IMR-90 (cell line): ENCODE measurements at regions not wholly inside any gene's neighbourhood (a gene's known extent, or its start where the extent isn't known, plus 50 kb on each side); places are given as distances from the start of the nearest gene placed in this dataset.

Source experiments
- ATAC-seq: fragments of 200-7000 bp; cut with Tn5 transposase; 2 replicates; pipeline ENCODE4 v1.9.1; 2020; ENCODE audit warnings: low read depth, mild to moderate bottlenecking, moderate library complexity
- BruUV-seq: library from RNA; stranded (reverse); fragments of 400-500 nt; replicated peaks from 2 replicates; lab custom pipeline; 2021; lab: Mats Ljungman, UMichigan
- CTCF ChIA-PET: fragments of 300-600 bp; formaldehyde crosslinking; extraction: SDS; loops from one replicate; lab custom pipeline; 2021; ENCODE audit warnings: antibody characterized with exemption; lab: Yijun Ruan, JAX
- POLR2A ChIA-PET: fragments of 300-600 bp; sonication (Branson Sonifier 250); formaldehyde crosslinking; loops from one replicate; lab custom pipeline; 2022; ENCODE audit warnings: antibody characterized with exemption; ENCODE audit not compliant: unreplicated experiment; lab: Charles Lee
- DNase-seq: peaks from one replicate; pipeline ENCODE4 v3.0.0; 2013
- H2AFZ ChIP-seq: replicated peaks from 2 replicates; pipeline ENCODE3; 2013; ENCODE audit warnings: low read length, mild to moderate bottlenecking; ENCODE audit not compliant: poor library complexity
- H2AK5ac ChIP-seq: 2 replicates; pipeline ENCODE4 v1.6.1; 2013; ENCODE audit warnings: low read depth, low read length, inconsistent platforms
- H2AK9ac ChIP-seq: replicated peaks from 2 replicates; pipeline ENCODE3; 2013; ENCODE audit warnings: mild to moderate bottlenecking, low read depth, low read length, moderate library complexity; ENCODE audit not compliant: poor library complexity
- H2BK120ac ChIP-seq: 2 replicates; pipeline ENCODE4 v1.6.1; 2013; ENCODE audit warnings: low read depth, low read length, inconsistent platforms
- H2BK15ac ChIP-seq: 3 replicates; pipeline ENCODE4 v1.6.1; 2013; ENCODE audit warnings: low read depth, low read length, inconsistent platforms
- H2BK20ac ChIP-seq: 2 replicates; pipeline ENCODE4 v1.6.1; 2013; ENCODE audit warnings: low read depth, mild to moderate bottlenecking, inconsistent platforms, low read length, moderate library complexity
- H2BK5ac ChIP-seq: 2 replicates; pipeline ENCODE4 v1.6.1; 2013; ENCODE audit warnings: mild to moderate bottlenecking, low read depth, low read length, inconsistent platforms; ENCODE audit not compliant: poor library complexity, severe bottlenecking
- H3K14ac ChIP-seq: replicated peaks from 2 replicates; pipeline ENCODE4 v1.6.1; 2013; ENCODE audit warnings: low read depth, low read length, inconsistent platforms
- H3K18ac ChIP-seq: 2 replicates; pipeline ENCODE4 v1.6.1; 2013; ENCODE audit warnings: low read depth, low read length, control low read depth
- H3K23ac ChIP-seq: 2 replicates; pipeline ENCODE4 v1.6.1; 2013; ENCODE audit warnings: low read depth, low read length, inconsistent platforms
- H3K27ac ChIP-seq: 2 replicates; pipeline ENCODE4 v1.5.1; 2013; ENCODE audit warnings: mild to moderate bottlenecking, control low read depth, low read length; ENCODE audit not compliant: insufficient read depth
- H3K27me3 ChIP-seq: 2 replicates; pipeline ENCODE4 v1.6.1; 2013; ENCODE audit warnings: low read length; ENCODE audit not compliant: control insufficient read depth, insufficient read depth
- H3K36me3 ChIP-seq: 2 replicates; pipeline ENCODE4 v1.6.1; 2013; ENCODE audit warnings: low read length, mixed read lengths; ENCODE audit not compliant: control insufficient read depth, insufficient read depth
- H3K4ac ChIP-seq: 2 replicates; pipeline ENCODE4 v1.6.1; 2013; ENCODE audit warnings: low read depth, low read length, inconsistent platforms
- H3K4me1 ChIP-seq: 2 replicates; pipeline ENCODE4 v1.6.1; 2013; ENCODE audit warnings: low read length, mixed read lengths; ENCODE audit not compliant: control insufficient read depth, insufficient read depth
- H3K4me2 ChIP-seq: 2 replicates; pipeline ENCODE4 v1.6.1; 2013; ENCODE audit warnings: low read depth, mild to moderate bottlenecking, control low read depth, low read length, moderate library complexity
- H3K4me3 ChIP-seq: 2 replicates; pipeline ENCODE4 v1.5.1; 2013; ENCODE audit warnings: low read depth, mild to moderate bottlenecking, control low read depth, low read length, moderate library complexity; ENCODE audit not compliant: insufficient read depth
- H3K56ac ChIP-seq: 2 replicates; pipeline ENCODE4 v1.6.1; 2013; ENCODE audit warnings: low read length, inconsistent platforms; ENCODE audit not compliant: insufficient read depth; ENCODE audit errors: extremely low read depth
- H3K79me1 ChIP-seq, 2 experiments: 2 replicates each; pipeline ENCODE4 v1.6.1; 2013; ENCODE audit warnings: low read length in 2 of 2, inconsistent platforms in 1 of 2, low read depth in 1 of 2
- H3K9ac ChIP-seq: 2 replicates; pipeline ENCODE4 v1.6.1; 2013; ENCODE audit warnings: low read depth, low read length, control low read depth
- H3K9me1 ChIP-seq: 2 replicates; pipeline ENCODE4 v1.6.1; 2013; ENCODE audit warnings: low read length, inconsistent platforms; ENCODE audit not compliant: insufficient read depth
- H3K9me3 ChIP-seq: 2 replicates; pipeline ENCODE4 v1.6.1; 2013; ENCODE audit warnings: low read length; ENCODE audit not compliant: control insufficient read depth, insufficient read depth
- H4K20me1 ChIP-seq: 2 replicates; pipeline ENCODE4 v1.6.1; 2013; ENCODE audit warnings: low read length, inconsistent platforms; ENCODE audit not compliant: insufficient read depth
- H4K5ac ChIP-seq: 2 replicates; pipeline ENCODE4 v1.6.1; 2013; ENCODE audit warnings: mild to moderate bottlenecking, low read depth, low read length, control low read depth
- H4K8ac ChIP-seq, 2 experiments: 2 replicates each; pipeline ENCODE4 v1.6.1; 2013; ENCODE audit warnings: low read depth in 2 of 2, low read length in 2 of 2, control low read depth in 1 of 2, inconsistent platforms in 1 of 2
- H4K91ac ChIP-seq: 2 replicates; pipeline ENCODE4 v1.6.1; 2013; ENCODE audit warnings: low read depth, low read length, inconsistent platforms; ENCODE audit not compliant: insufficient read depth
- FOS ChIP-seq: fragments of 150-350 bp; IDR thresholded peaks from 2 replicates; pipeline ENCODE4 v1.6.1; 2016; ENCODE audit warnings: low read depth, low read length
- MAFK ChIP-seq: IDR thresholded peaks from 2 replicates; pipeline ENCODE4 v1.6.1; 2012; ENCODE audit warnings: low read depth, low read length, improper control_type of control experiment
- MXI1 ChIP-seq: IDR thresholded peaks from 2 replicates; pipeline ENCODE4 v1.6.1; 2012; ENCODE audit warnings: low read depth, mild to moderate bottlenecking, low read length, moderate library complexity, borderline replicate concordance
- NFE2L2 ChIP-seq: fragments of 150-350 bp; IDR thresholded peaks from 2 replicates; pipeline ENCODE4 v1.6.1; 2016; ENCODE audit warnings: low read depth, mild to moderate bottlenecking, low read length
- POLR2A ChIP-seq: IDR thresholded peaks from 2 replicates; pipeline ENCODE4 v1.6.1; 2012; ENCODE audit warnings: mild to moderate bottlenecking, low read depth, low read length
- RCOR1 ChIP-seq: IDR thresholded peaks from 2 replicates; pipeline ENCODE4 v1.6.1; 2012; ENCODE audit warnings: mild to moderate bottlenecking, low read length, improper control_type of control experiment; ENCODE audit not compliant: insufficient replicate concordance
- RFX5 ChIP-seq: IDR thresholded peaks from 2 replicates; pipeline ENCODE4 v1.8.0; 2012; ENCODE audit warnings: low read depth, mild to moderate bottlenecking, low read length, moderate library complexity
- WGBS, 2 experiments: methylation state at CpG; one replicate each; pipeline versions ENCODE4 v1.1.5 to v1.1.7; 2013; ENCODE audit warnings: missing lambda C conversion rate in 2 of 2; ENCODE audit not compliant: insufficient read length in 1 of 2; ENCODE audit errors: extremely low coverage in 2 of 2; 5-methylcytosine and 5-hydroxymethylcytosine counted together
- dilution Hi-C: fragments of 300-500 bp; cut with HindIII; formaldehyde crosslinking; loops from one replicate; pipeline ENCODE4 v1.14.3; 2018; ENCODE audit warnings: low sequenced_read_pairs; ENCODE audit not compliant: unreplicated experiment
- in situ Hi-C: fragments of 300-500 bp; cut with MboI; formaldehyde crosslinking; loops from 3 replicates; pipeline ENCODE4 v1.14.3; 2019; ENCODE audit warnings: low sequenced_read_pairs, inconsistent platforms, mixed read lengths
- intact Hi-C: fragments of 100-400 bp; cut with micrococcal nuclease; formaldehyde crosslinking; loops from 2 replicates; pipeline ENCODE4 v1.10.0; 2022
- TF ChIP-seq, protein P1 (sequence below): fragments of 150-350 bp; IDR thresholded peaks from 2 replicates; pipeline ENCODE4 v1.6.1; 2016; ENCODE audit warnings: low read depth, mild to moderate bottlenecking, low read length, moderate library complexity, borderline replicate concordance
- TF ChIP-seq, protein P2 (sequence below): conservative IDR thresholded peaks from 2 replicates; pipeline ENCODE4 v1.5.1; 2012; ENCODE audit warnings: mild to moderate bottlenecking, low read depth, low read length, improper control_type of control experiment

DNA sequence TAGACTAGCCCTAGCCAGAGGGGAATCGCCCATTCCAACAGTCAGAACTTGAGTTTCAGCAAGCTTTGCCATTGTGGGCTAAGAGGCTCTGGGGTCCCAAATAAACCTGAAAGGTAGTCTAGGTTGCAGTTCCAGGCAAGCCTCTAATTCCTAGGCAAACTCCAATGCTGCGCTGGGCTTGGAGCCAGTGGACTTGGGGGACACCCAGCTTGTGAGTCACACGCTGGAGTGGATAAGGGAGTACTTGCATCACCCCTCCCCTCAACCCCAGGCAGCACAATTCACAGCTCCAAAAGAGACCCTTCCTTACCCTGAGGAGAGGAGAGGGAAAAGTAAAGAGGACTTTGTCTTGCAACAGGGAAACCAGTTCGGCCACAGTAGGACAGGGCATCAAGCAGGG, 105.2 kb upstream of the DPPA4 start:
- Histone ChIP-seq H2AK9ac (no peak overlapping the region), H2BK15ac (no peak overlapping the region), H3K4me3 (no peak overlapping the region), H3K23ac (no peak overlapping the region), H3K27ac (no peak overlapping the region), H3K9me1 (no peaks in the 10 kb centered on the region), H4K8ac (no peak overlapping the region), H3K56ac (no peak overlapping the region), H2BK120ac (no peak overlapping the region), H3K18ac (no peak overlapping the region), H4K20me1 (no peaks in the 10 kb centered on the region), H2BK20ac (no peak overlapping the region), H4K91ac (no peak overlapping the region), H3K9ac (no peak overlapping the region), H2AFZ (no peak overlapping the region), H3K4ac (no peak overlapping the region), H3K14ac (no peak overlapping the region), H3K36me3 (no peaks in the 10 kb centered on the region), H2AK5ac (no peak overlapping the region), H4K5ac (no peak overlapping the region), H3K9me3 (peaks cover 12% of the 10 kb centered on the region), H3K27me3 (no peaks in the 10 kb centered on the region), H2BK5ac (no peak overlapping the region), H3K4me1 (no peaks in the 10 kb centered on the region), H3K4me2 (no peak overlapping the region), H3K79me1 (no peaks in the 10 kb centered on the region)
- WGBS, 2 experiments = no CpG with 5 or more reads among the region's 4 CpGs
- no peak for DNase-seq
- CTCF ChIA-PET = no interaction called here
- no peak for TF ChIP-seq MXI1
- no peak for TF ChIP-seq RCOR1
- TF ChIP-seq FOS = no peak
- TF ChIP-seq, protein P1, sequence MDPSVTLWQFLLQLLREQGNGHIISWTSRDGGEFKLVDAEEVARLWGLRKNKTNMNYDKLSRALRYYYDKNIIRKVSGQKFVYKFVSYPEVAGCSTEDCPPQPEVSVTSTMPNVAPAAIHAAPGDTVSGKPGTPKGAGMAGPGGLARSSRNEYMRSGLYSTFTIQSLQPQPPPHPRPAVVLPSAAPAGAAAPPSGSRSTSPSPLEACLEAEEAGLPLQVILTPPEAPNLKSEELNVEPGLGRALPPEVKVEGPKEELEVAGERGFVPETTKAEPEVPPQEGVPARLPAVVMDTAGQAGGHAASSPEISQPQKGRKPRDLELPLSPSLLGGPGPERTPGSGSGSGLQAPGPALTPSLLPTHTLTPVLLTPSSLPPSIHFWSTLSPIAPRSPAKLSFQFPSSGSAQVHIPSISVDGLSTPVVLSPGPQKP = no peak
- TF ChIP-seq MAFK = no peak
- no peak for TF ChIP-seq RFX5
- TF ChIP-seq POLR2A = no peak
- TF ChIP-seq NFE2L2 = no peak
- TF ChIP-seq, protein P2, sequence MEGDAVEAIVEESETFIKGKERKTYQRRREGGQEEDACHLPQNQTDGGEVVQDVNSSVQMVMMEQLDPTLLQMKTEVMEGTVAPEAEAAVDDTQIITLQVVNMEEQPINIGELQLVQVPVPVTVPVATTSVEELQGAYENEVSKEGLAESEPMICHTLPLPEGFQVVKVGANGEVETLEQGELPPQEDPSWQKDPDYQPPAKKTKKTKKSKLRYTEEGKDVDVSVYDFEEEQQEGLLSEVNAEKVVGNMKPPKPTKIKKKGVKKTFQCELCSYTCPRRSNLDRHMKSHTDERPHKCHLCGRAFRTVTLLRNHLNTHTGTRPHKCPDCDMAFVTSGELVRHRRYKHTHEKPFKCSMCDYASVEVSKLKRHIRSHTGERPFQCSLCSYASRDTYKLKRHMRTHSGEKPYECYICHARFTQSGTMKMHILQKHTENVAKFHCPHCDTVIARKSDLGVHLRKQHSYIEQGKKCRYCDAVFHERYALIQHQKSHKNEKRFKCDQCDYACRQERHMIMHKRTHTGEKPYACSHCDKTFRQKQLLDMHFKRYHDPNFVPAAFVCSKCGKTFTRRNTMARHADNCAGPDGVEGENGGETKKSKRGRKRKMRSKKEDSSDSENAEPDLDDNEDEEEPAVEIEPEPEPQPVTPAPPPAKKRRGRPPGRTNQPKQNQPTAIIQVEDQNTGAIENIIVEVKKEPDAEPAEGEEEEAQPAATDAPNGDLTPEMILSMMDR = no peak
- POLR2A ChIA-PET = no interaction called here
- BruUV-seq = no TSS peak
- intact Hi-C loops = no loop called here
- in situ Hi-C loops = no loop called here
- no peak for ATAC-seq
- dilution Hi-C loops = no loop called here
